Erythroblast (primary cell): ENCODE measurements at regions not wholly inside any gene's neighbourhood (a gene's known extent, or its start where the extent isn't known, plus 50 kb on each side); places are given as distances from the start of the nearest gene placed in this dataset.
"Not testable (repeated sequence)": the region's sequence is repeated elsewhere in the genome, so short reads cannot be mapped to it uniquely, and the experiment has no call there.

ENCODE experiments used
- GATA1 ChIP-seq: IDR thresholded peaks from 2 replicates; pipeline ENCODE4 v1.6.1; 2011; ENCODE audit warnings: low read depth, mild to moderate bottlenecking, control low read depth, low read length, moderate library complexity
- POLR2A ChIP-seq: IDR thresholded peaks from 2 replicates; pipeline ENCODE4 v1.6.1; 2011; ENCODE audit warnings: mild to moderate bottlenecking, low read length

- not testable (repeated sequence) for TF ChIP-seq POLR2A, GATA1
These were observed 176.9 kb downstream of the ZNF37A start for GRCh38 chr10:38271031-38271430.
